MM.1S (cell line): ENCODE measurements at regions not wholly inside any gene's neighbourhood (a gene's known extent, or its start where the extent isn't known, plus 50 kb on each side); places are given as distances from the start of the nearest gene placed in this dataset.

Experiments
- DNase-seq: peaks from one replicate; pipeline ENCODE4 v3.0.0-alpha.2; 2015
- H2AFZ ChIP-seq: fragments of 300-600 bp; sonication (generic); 2 replicates; pipeline ENCODE4 v1.6.0; 2016; ENCODE audit warnings: antibody characterized with exemption, low read length
- H3F3A ChIP-seq: fragments of 300-600 bp; sonication (generic); 2 replicates; pipeline ENCODE4 v1.6.1; 2016; ENCODE audit warnings: mild to moderate bottlenecking, antibody characterized with exemption, low read length, moderate library complexity, mixed read lengths; ENCODE audit not compliant: insufficient read depth
- H3K27ac ChIP-seq: fragments of 300-600 bp; sonication (generic); 2 replicates; pipeline ENCODE4 v1.5.1; 2016; ENCODE audit warnings: mild to moderate bottlenecking, low read length
- H3K27me3 ChIP-seq: fragments of 300-600 bp; sonication (generic); replicated peaks from 2 replicates; pipeline ENCODE4 v1.6.0; 2016; ENCODE audit warnings: low read length; ENCODE audit not compliant: insufficient read depth
- H3K36me3 ChIP-seq: fragments of 300-600 bp; sonication (generic); replicated peaks from 2 replicates; pipeline ENCODE4 v1.6.1; 2016; ENCODE audit warnings: mild to moderate bottlenecking, low read length, mixed read lengths; ENCODE audit not compliant: insufficient read depth
- H3K4me1 ChIP-seq: fragments of 300-600 bp; sonication (generic); 2 replicates; pipeline ENCODE4 v1.6.1; 2016; ENCODE audit warnings: low read length, mixed read lengths
- H3K4me2 ChIP-seq: fragments of 300-600 bp; sonication (generic); 2 replicates; pipeline ENCODE4 v1.6.0; 2016; ENCODE audit warnings: low read depth, low read length
- H3K4me3 ChIP-seq: fragments of 300-600 bp; sonication (generic); 2 replicates; pipeline ENCODE4 v1.5.1; 2016; ENCODE audit warnings: low read length, mixed read lengths
- H3K79me2 ChIP-seq: fragments of 300-600 bp; sonication (generic); 2 replicates; pipeline ENCODE4 v1.6.1; 2016; ENCODE audit warnings: mixed run types, low read length, mixed read lengths
- H3K9ac ChIP-seq: fragments of 300-600 bp; sonication (generic); 2 replicates; pipeline ENCODE4 v1.6.1; 2016; ENCODE audit warnings: low read length, mixed read lengths
- H3K9me2 ChIP-seq: fragments of 300-600 bp; sonication (generic); replicated peaks from 2 replicates; pipeline ENCODE4 v1.6.1; 2016; ENCODE audit warnings: mild to moderate bottlenecking, low read length, mixed read lengths; ENCODE audit not compliant: insufficient read depth
- H3K9me3 ChIP-seq: fragments of 300-600 bp; sonication (generic); replicated peaks from 2 replicates; pipeline ENCODE4 v1.6.1; 2016; ENCODE audit warnings: mild to moderate bottlenecking, low read length, mixed read lengths; ENCODE audit not compliant: insufficient read depth
- H4K20me1 ChIP-seq: fragments of 300-600 bp; sonication (generic); 2 replicates; pipeline ENCODE4 v1.6.1; 2016; ENCODE audit warnings: mild to moderate bottlenecking, low read length, moderate library complexity, mixed read lengths; ENCODE audit not compliant: insufficient read depth
- CTCF ChIP-seq: fragments of 300-600 bp; sonication (generic); IDR thresholded peaks from 2 replicates; pipeline ENCODE4 v1.5.1; 2016; ENCODE audit warnings: antibody characterized with exemption, low read length, mixed read lengths
- EZH2 ChIP-seq: fragments of 300-600 bp; sonication (generic); optimal IDR thresholded peaks from 2 replicates; pipeline ENCODE3; 2017; ENCODE audit warnings: low read depth, mild to moderate bottlenecking, antibody characterized with exemption, low read length, mixed read lengths
- EZH2phosphoT487 ChIP-seq: fragments of 300-600 bp; sonication (generic); IDR thresholded peaks from 2 replicates; pipeline ENCODE4 v1.6.1; 2018; ENCODE audit warnings: antibody characterized with exemption, low read length

- H3K36me3 ChIP-seq: no peaks in the 10 kb centered on the region
- H3K27ac ChIP-seq: no peak overlapping the region
- H3K79me2 ChIP-seq: no peaks in the 10 kb centered on the region
- H3K9me3 ChIP-seq: no peaks in the 10 kb centered on the region
- no peaks in the 10 kb centered on the region for H3F3A ChIP-seq
- H3K4me3 ChIP-seq: no peak overlapping the region
- no peaks in the 10 kb centered on the region for H4K20me1 ChIP-seq
- no peak for DNase-seq
- no peaks in the 10 kb centered on the region for H3K9me2 ChIP-seq
- H3K27me3 ChIP-seq: no peaks in the 10 kb centered on the region
- no peak for TF ChIP-seq CTCF
- no peak for TF ChIP-seq EZH2phosphoT487
- no peak for TF ChIP-seq EZH2
- no peak overlapping the region for H3K4me2 ChIP-seq
- no peak overlapping the region for H3K9ac ChIP-seq
- H3K4me1 ChIP-seq: no peaks in the 10 kb centered on the region
- H2AFZ ChIP-seq: no peak overlapping the region
Observed at GRCh38 chrX:30981968-30982367, 89.9 kb downstream of the FTHL17 start.

GRCh38 chrX:30979271-30979670 is 90.2 kb upstream of the TAB3 start:
- H3K27ac ChIP-seq: no peak overlapping the region
- no peak for TF ChIP-seq EZH2phosphoT487
- TF ChIP-seq EZH2: no peak
- no peak for TF ChIP-seq CTCF

GRCh38 chrX:30975467-30975866 is 86.4 kb upstream of the TAB3 start:
- Histone ChIP-seq H3K27ac (no peak overlapping the region), H3K4me3 (no peak overlapping the region), H2AFZ (no peak overlapping the region), H3K9me3 (no peaks in the 10 kb centered on the region), H3F3A (no peaks in the 10 kb centered on the region), H3K9ac (no peak overlapping the region), H3K4me2 (no peak overlapping the region), H3K27me3 (no peaks in the 10 kb centered on the region), H4K20me1 (no peaks in the 10 kb centered on the region), H3K4me1 (no peaks in the 10 kb centered on the region), H3K79me2 (no peaks in the 10 kb centered on the region), H3K36me3 (no peaks in the 10 kb centered on the region), H3K9me2 (no peaks in the 10 kb centered on the region)
- TF ChIP-seq EZH2phosphoT487 (no peak), CTCF (no peak), EZH2 (no peak)
- DNase-seq: no peak

More at GRCh38 chrX:30979271-30979670, 90.2 kb upstream of the TAB3 start:
- Histone ChIP-seq H4K20me1 (no peaks in the 10 kb centered on the region), H3K9me3 (no peaks in the 10 kb centered on the region), H3K4me2 (no peak overlapping the region), H3K27me3 (no peaks in the 10 kb centered on the region), H3K79me2 (no peaks in the 10 kb centered on the region), H3K4me3 (no peak overlapping the region), H3K4me1 (no peaks in the 10 kb centered on the region), H2AFZ (no peak overlapping the region), H3K9me2 (no peaks in the 10 kb centered on the region), H3K9ac (no peak overlapping the region), H3F3A (no peaks in the 10 kb centered on the region), H3K36me3 (no peaks in the 10 kb centered on the region)
- DNase-seq: no peak
